GM23338 (cell line): ENCODE measurements at regions not wholly inside any gene's neighbourhood (a gene's known extent, or its start where the extent isn't known, plus 50 kb on each side); places are given as distances from the start of the nearest gene placed in this dataset.

Source experiments
- ATAC-seq: fragments of 200-7000 bp; cut with Tn5 transposase; 3 replicates; pipeline ENCODE4 v1.9.1; 2020
- DNase-seq: peaks from one replicate; pipeline ENCODE4 v3.0.0-alpha.2; 2015; ENCODE audit warnings: low spot score
- H2AFZ ChIP-seq: fragments of 200-600 bp; sonication (generic); 2 replicates; pipeline ENCODE4 v1.8.0; 2016; ENCODE audit warnings: antibody characterized with exemption, mild to moderate bottlenecking, moderate library complexity
- H3F3A ChIP-seq: fragments of 200-600 bp; sonication (generic); replicated peaks from 2 replicates; pipeline ENCODE4 v1.8.0; 2017; ENCODE audit warnings: antibody characterized with exemption, mixed run types, low read depth
- H3K27ac ChIP-seq: fragments of 200-600 bp; sonication (generic); 2 replicates; pipeline ENCODE4 v1.6.1; 2016; ENCODE audit warnings: low read depth
- H3K27me3 ChIP-seq: fragments of 200-600 bp; sonication (generic); 2 replicates; pipeline ENCODE4 v1.8.0; 2016; ENCODE audit warnings: mild to moderate bottlenecking, mixed run types, moderate library complexity; ENCODE audit not compliant: insufficient read depth
- H3K36me3 ChIP-seq: fragments of 200-600 bp; sonication (generic); 2 replicates; pipeline ENCODE4 v1.8.0; 2016; ENCODE audit warnings: mild to moderate bottlenecking; ENCODE audit not compliant: insufficient read depth
- H3K4me1 ChIP-seq: fragments of 200-600 bp; sonication (generic); 2 replicates; pipeline ENCODE4 v1.8.0; 2016; ENCODE audit warnings: mild to moderate bottlenecking, moderate library complexity; ENCODE audit not compliant: insufficient read depth
- H3K4me2 ChIP-seq: fragments of 200-600 bp; sonication (generic); 2 replicates; pipeline ENCODE4 v1.7.1; 2017; ENCODE audit warnings: mixed run types
- H3K4me3 ChIP-seq: fragments of 200-600 bp; sonication (generic); 2 replicates; pipeline ENCODE4 v1.6.1; 2016; ENCODE audit warnings: mixed run types
- H3K79me2 ChIP-seq: fragments of 200-600 bp; sonication (generic); replicated peaks from 2 replicates; pipeline ENCODE4 v1.8.0; 2017; ENCODE audit warnings: mild to moderate bottlenecking; ENCODE audit not compliant: insufficient read depth
- H3K9me2 ChIP-seq: fragments of 200-600 bp; sonication (generic); 2 replicates; pipeline ENCODE4 v1.8.0; 2017; ENCODE audit not compliant: insufficient read depth
- H4K20me1 ChIP-seq: fragments of 200-600 bp; sonication (generic); replicated peaks from 2 replicates; pipeline ENCODE4 v1.8.0; 2017; ENCODE audit warnings: mild to moderate bottlenecking; ENCODE audit not compliant: insufficient read depth
- H3K27ac Mint-ChIP-seq: 2 replicates; pipeline ENCODE4 v1.8.0; 2020; ENCODE audit warnings: inconsistent platforms, mild to moderate bottlenecking, moderate library complexity, mixed read lengths
- H3K27me3 Mint-ChIP-seq: 3 replicates; pipeline ENCODE4 v1.8.0; 2022; ENCODE audit warnings: low read depth, mild to moderate bottlenecking, moderate library complexity, mixed read lengths, inconsistent platforms; ENCODE audit not compliant: insufficient read depth, poor library complexity
- H3K36me3 Mint-ChIP-seq: 3 replicates; pipeline ENCODE4 v1.8.0; 2021; ENCODE audit warnings: low read depth, mild to moderate bottlenecking, inconsistent platforms, moderate library complexity, mixed read lengths
- H3K4me1 Mint-ChIP-seq: 3 replicates; pipeline ENCODE4 v1.8.0; 2020; ENCODE audit warnings: mild to moderate bottlenecking, inconsistent platforms, mixed read lengths
- H3K4me3 Mint-ChIP-seq: 3 replicates; pipeline ENCODE4 v1.8.0; 2021; ENCODE audit warnings: moderate library complexity, mild to moderate bottlenecking, inconsistent platforms, mixed read lengths
- H3K9me3 Mint-ChIP-seq: 3 replicates; pipeline ENCODE4 v1.8.0; 2020; ENCODE audit warnings: moderate library complexity, mild to moderate bottlenecking, inconsistent platforms, mixed read lengths
- CREB1 ChIP-seq: fragments of 250-450 bp; sonication (Bioruptor Pico); IDR thresholded peaks from 2 replicates; pipeline ENCODE4 v1.5.0; 2020; ENCODE audit warnings: low read depth, mild to moderate bottlenecking, moderate library complexity
- JUNB ChIP-seq: IDR thresholded peaks from one replicate; pipeline ENCODE4 v1.6.1; 2016; ENCODE audit warnings: antibody characterized with exemption; ENCODE audit not compliant: unreplicated experiment
- NANOG ChIP-seq: IDR thresholded peaks from 2 replicates; pipeline ENCODE4 v1.6.1; 2016; ENCODE audit warnings: antibody characterized with exemption, borderline replicate concordance
- POLR2AphosphoS5 ChIP-seq: IDR thresholded peaks from 2 replicates; pipeline ENCODE4 v1.6.1; 2016; ENCODE audit warnings: antibody characterized with exemption, low read depth
- STAT1 ChIP-seq: IDR thresholded peaks from one replicate; pipeline ENCODE4 v1.6.1; 2016; ENCODE audit warnings: antibody characterized with exemption; ENCODE audit not compliant: unreplicated experiment
- ZNF114 ChIP-seq: fragments of 250-450 bp; sonication (Bioruptor Pico); IDR thresholded peaks from 2 replicates; pipeline ENCODE4 v1.5.0; 2020; ENCODE audit warnings: mild to moderate bottlenecking, moderate library complexity
- TF ChIP-seq, protein P1 (sequence below), 2 experiments: fragments of 200-600 bp in 1 of 2; sonication (generic) in 1 of 2; conservative IDR thresholded peaks; 2 replicates each; pipeline versions ENCODE4 v1.5.1 to v1.6.1; 2016 to 2017; ENCODE audit warnings: antibody characterized with exemption in 2 of 2, low read depth in 2 of 2, mild to moderate bottlenecking in 2 of 2, moderate library complexity in 1 of 2
- TF ChIP-seq, protein P2 (sequence below): IDR thresholded peaks from one replicate; pipeline ENCODE4 v1.6.1; 2018; ENCODE audit warnings: antibody characterized with exemption; ENCODE audit not compliant: unreplicated experiment

- Histone ChIP-seq H3F3A (no peaks in the 10 kb centered on the region), H4K20me1 (no peaks in the 10 kb centered on the region), H3K4me1 (peaks cover 6% of the 10 kb centered on the region; the same call in 1 of the 2 replicates), H3K4me3 (0 out of 2 replicates have a peak overlapping the region, but pooled peaks have one; percentile 11), H2AFZ (no peak overlapping the region), H3K79me2 (no peaks in the 10 kb centered on the region), H3K9me2 (no peaks in the 10 kb centered on the region), H3K27ac (no peak overlapping the region), H3K4me2 (peak overlapping the region; percentile 52; the same call in 1 of the 2 replicates), H3K36me3 (no peaks in the 10 kb centered on the region), H3K27me3 (no peaks in the 10 kb centered on the region)
- no peak overlapping the region for H3K4me3 Mint-ChIP-seq
- peak; percentile 38 for DNase-seq
- no peak overlapping the region for H3K27ac Mint-ChIP-seq
- ATAC-seq = peak; percentile 75
- TF ChIP-seq NANOG (0 out of 2 replicates have a peak, but pooled peaks have one; percentile 22), CREB1 (CRISPR knock-in tag) (no peak), JUNB (no peak), POLR2AphosphoS5 (no peak)
- TF ChIP-seq, protein P1, sequence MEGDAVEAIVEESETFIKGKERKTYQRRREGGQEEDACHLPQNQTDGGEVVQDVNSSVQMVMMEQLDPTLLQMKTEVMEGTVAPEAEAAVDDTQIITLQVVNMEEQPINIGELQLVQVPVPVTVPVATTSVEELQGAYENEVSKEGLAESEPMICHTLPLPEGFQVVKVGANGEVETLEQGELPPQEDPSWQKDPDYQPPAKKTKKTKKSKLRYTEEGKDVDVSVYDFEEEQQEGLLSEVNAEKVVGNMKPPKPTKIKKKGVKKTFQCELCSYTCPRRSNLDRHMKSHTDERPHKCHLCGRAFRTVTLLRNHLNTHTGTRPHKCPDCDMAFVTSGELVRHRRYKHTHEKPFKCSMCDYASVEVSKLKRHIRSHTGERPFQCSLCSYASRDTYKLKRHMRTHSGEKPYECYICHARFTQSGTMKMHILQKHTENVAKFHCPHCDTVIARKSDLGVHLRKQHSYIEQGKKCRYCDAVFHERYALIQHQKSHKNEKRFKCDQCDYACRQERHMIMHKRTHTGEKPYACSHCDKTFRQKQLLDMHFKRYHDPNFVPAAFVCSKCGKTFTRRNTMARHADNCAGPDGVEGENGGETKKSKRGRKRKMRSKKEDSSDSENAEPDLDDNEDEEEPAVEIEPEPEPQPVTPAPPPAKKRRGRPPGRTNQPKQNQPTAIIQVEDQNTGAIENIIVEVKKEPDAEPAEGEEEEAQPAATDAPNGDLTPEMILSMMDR (conservative IDR thresholded peaks at IDR 0.05; ENCODE audit: low read depth in 2 of 2) = no peak
- H3K36me3 Mint-ChIP-seq = no peaks in the 10 kb centered on the region
- H3K4me1 Mint-ChIP-seq = peaks cover 18% of the 10 kb centered on the region
- H3K27me3 Mint-ChIP-seq = no peaks in the 10 kb centered on the region
- no peaks in the 10 kb centered on the region; the same call in 2 of the 3 replicates for H3K9me3 Mint-ChIP-seq
Measured at GRCh38 chrX:147736045-147736444, 175.7 kb upstream of the FMR1 start.

DNA sequence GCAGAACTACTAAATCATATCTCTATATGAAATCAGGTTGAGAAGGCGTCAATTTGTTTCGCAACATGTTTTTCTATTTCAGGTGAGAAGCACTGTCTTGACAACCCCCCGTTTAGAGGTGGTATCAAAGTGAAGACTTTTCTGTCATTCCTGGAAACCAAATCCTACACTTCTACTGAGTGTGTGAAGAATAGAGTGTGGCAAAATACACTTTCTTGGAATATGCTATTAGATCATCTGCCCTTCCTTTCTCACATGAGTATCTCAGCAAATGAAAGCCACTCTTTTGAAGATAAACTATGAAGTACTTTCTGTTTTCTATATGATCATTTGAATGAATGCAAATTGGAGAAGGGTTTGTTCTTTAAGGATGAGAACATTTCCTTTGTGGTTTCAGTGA, 174.0 kb upstream of the FMR1 start:
- Histone ChIP-seq H4K20me1 (no peaks in the 10 kb centered on the region), H2AFZ (no peak overlapping the region), H3K36me3 (no peaks in the 10 kb centered on the region), H3K9me2 (no peaks in the 10 kb centered on the region), H3F3A (no peaks in the 10 kb centered on the region), H3K27ac (no peak overlapping the region), H3K4me1 (peaks cover 6% of the 10 kb centered on the region; the same call in 1 of the 2 replicates), H3K4me2 (no peak overlapping the region), H3K27me3 (no peaks in the 10 kb centered on the region), H3K4me3 (no peak overlapping the region), H3K79me2 (no peaks in the 10 kb centered on the region)
- no peaks in the 10 kb centered on the region for H3K36me3 Mint-ChIP-seq
- DNase-seq = no peak
- H3K27ac Mint-ChIP-seq = no peak overlapping the region
- no peak overlapping the region for H3K4me3 Mint-ChIP-seq
- no peaks in the 10 kb centered on the region for H3K27me3 Mint-ChIP-seq
- no peaks in the 10 kb centered on the region; the same call in 2 of the 3 replicates for H3K9me3 Mint-ChIP-seq
- no peak for ATAC-seq
- H3K4me1 Mint-ChIP-seq = peaks cover 18% of the 10 kb centered on the region
- no peak for TF ChIP-seq POLR2AphosphoS5
- TF ChIP-seq NANOG = no peak
- TF ChIP-seq, protein P1 (conservative IDR thresholded peaks at IDR 0.05; ENCODE audit: low read depth in 2 of 2) = no peak
- TF ChIP-seq JUNB = no peak
- TF ChIP-seq, protein P2, sequence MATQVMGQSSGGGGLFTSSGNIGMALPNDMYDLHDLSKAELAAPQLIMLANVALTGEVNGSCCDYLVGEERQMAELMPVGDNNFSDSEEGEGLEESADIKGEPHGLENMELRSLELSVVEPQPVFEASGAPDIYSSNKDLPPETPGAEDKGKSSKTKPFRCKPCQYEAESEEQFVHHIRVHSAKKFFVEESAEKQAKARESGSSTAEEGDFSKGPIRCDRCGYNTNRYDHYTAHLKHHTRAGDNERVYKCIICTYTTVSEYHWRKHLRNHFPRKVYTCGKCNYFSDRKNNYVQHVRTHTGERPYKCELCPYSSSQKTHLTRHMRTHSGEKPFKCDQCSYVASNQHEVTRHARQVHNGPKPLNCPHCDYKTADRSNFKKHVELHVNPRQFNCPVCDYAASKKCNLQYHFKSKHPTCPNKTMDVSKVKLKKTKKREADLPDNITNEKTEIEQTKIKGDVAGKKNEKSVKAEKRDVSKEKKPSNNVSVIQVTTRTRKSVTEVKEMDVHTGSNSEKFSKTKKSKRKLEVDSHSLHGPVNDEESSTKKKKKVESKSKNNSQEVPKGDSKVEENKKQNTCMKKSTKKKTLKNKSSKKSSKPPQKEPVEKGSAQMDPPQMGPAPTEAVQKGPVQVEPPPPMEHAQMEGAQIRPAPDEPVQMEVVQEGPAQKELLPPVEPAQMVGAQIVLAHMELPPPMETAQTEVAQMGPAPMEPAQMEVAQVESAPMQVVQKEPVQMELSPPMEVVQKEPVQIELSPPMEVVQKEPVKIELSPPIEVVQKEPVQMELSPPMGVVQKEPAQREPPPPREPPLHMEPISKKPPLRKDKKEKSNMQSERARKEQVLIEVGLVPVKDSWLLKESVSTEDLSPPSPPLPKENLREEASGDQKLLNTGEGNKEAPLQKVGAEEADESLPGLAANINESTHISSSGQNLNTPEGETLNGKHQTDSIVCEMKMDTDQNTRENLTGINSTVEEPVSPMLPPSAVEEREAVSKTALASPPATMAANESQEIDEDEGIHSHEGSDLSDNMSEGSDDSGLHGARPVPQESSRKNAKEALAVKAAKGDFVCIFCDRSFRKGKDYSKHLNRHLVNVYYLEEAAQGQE = no peak
- TF ChIP-seq STAT1 = no peak
- TF ChIP-seq CREB1 (CRISPR knock-in tag) = no peak
- no peak for TF ChIP-seq ZNF114 (CRISPR knock-in tag)
